ENCODE measurements at regions not wholly inside any gene's neighbourhood (a gene's known extent, or its start where the extent isn't known, plus 50 kb on each side); places are given as distances from the start of the nearest gene placed in this dataset.
"Not testable (repeated sequence)": the region's sequence is repeated elsewhere in the genome, so short reads cannot be mapped to it uniquely, and the experiment has no call there.

GRCh38 chr4:54842226-54842625 is 184.5 kb downstream of the KIT start:
- H3K4me3 ChIP-seq (ENCODE audit: low read depth, low read length) = no peak overlapping the region
- no peak for TF ChIP-seq CTCF (IDR thresholded peaks at IDR 0.05; ENCODE audit: low read depth, low read length)

GRCh38 chr4:54840992-54841768 is 183.4 kb downstream of the KIT start:
- peak; percentile 13; the same call in 1 of the 2 replicates for TF ChIP-seq CTCF (IDR thresholded peaks at IDR 0.05; ENCODE audit: low read depth, low read length)
- H3K4me3 ChIP-seq (ENCODE audit: low read depth, low read length) = no peak overlapping the region

GRCh38 chr4:54840430-54840829 is 182.7 kb downstream of the KIT start:
- TF ChIP-seq CTCF (IDR thresholded peaks at IDR 0.05; ENCODE audit: low read depth, low read length) = no peak
- H3K4me3 ChIP-seq (ENCODE audit: low read depth, low read length) = no peak overlapping the region

- no peak for TF ChIP-seq CTCF (IDR thresholded peaks at IDR 0.05; ENCODE audit: low read depth, low read length)
- H3K4me3 ChIP-seq (ENCODE audit: low read depth, low read length) = no peak overlapping the region
Observed at GRCh38 chr4:54838301-54838700, 180.5 kb downstream of the KIT start.

- no peak for TF ChIP-seq CTCF (IDR thresholded peaks at IDR 0.05; ENCODE audit: low read depth, low read length)
- H3K4me3 ChIP-seq (ENCODE audit: low read depth, low read length) = no peak overlapping the region
Observed at GRCh38 chr4:54837576-54838140, 179.9 kb downstream of the KIT start.

GRCh38 chr4:54828361-54828760 is 170.6 kb downstream of the KIT start:
- not testable (repeated sequence) for H3K4me3 ChIP-seq (ENCODE audit: low read depth, low read length)

GRCh38 chr4:54823616-54824015 is 165.9 kb downstream of the KIT start:
- no peak for TF ChIP-seq CTCF (IDR thresholded peaks at IDR 0.05; ENCODE audit: low read depth, low read length)
- H3K4me3 ChIP-seq (ENCODE audit: low read depth, low read length) = no peak overlapping the region
